Stimulated activated CD4-positive, alpha-beta T cell treated with anti-CD3 and anti-CD28 coated beads, Interleukin-4, amount 100 ng/mL, for 24 hours (primary cell): ENCODE measurements at regions not wholly inside any gene's neighbourhood (a gene's known extent, or its start where the extent isn't known, plus 50 kb on each side); places are given as distances from the start of the nearest gene placed in this dataset.

Experiments
- DNase-seq: peaks from one replicate; pipeline ENCODE4 v3.0.0-alpha.2; 2020

GRCh38 chr7:121447243-121447910, 51.3 kb upstream of the FAM3C start:
- no peak for DNase-seq

GRCh38 chr7:121446526-121446925, 50.4 kb upstream of the FAM3C start:
- no peak for DNase-seq
